GM10248 (cell line): ENCODE measurements at regions not wholly inside any gene's neighbourhood (a gene's known extent, or its start where the extent isn't known, plus 50 kb on each side); places are given as distances from the start of the nearest gene placed in this dataset.

Experiments
- CTCF ChIA-PET: fragments of 300-600 bp; sonication (Branson Sonifier 250); formaldehyde crosslinking; extraction: SDS; loops from one replicate; lab custom pipeline; 2021; ENCODE audit warnings: antibody characterized with exemption; lab: Yijun Ruan, JAX
- POLR2A ChIA-PET: fragments of 350-650 bp; sonication (Branson Sonifier 250); formaldehyde crosslinking; extraction: SDS; loops from one replicate; lab custom pipeline; 2020; ENCODE audit warnings: antibody characterized with exemption; lab: Yijun Ruan, JAX
- DNase-seq: peaks from one replicate; pipeline ENCODE4 v3.0.0; 2012; ENCODE audit errors: extremely low spot score
- TF ChIP-seq, protein P1 (sequence below): IDR thresholded peaks from 2 replicates; pipeline ENCODE4 v1.5.1; 2012; ENCODE audit warnings: mild to moderate bottlenecking, low read depth; ENCODE audit errors: extremely low read depth, missing control alignments, control extremely low read depth

DNA sequence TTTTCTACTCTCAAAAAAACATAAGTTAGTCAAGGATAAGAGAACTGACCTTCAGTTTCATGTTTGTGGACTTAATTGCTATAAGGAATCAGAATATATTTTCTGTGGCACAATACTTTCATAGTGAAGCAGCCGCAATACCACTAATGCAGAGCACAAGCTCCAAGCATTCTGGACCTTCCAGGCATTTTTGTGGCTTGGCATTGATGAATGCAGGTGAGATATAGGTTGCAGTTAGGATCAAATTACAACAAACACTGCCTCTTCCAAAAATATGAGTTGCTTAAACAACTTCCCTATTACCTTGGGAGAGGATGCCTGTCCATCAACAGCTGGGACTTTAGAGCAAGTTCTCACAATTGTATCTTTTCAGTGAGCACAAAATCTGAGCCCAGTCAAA, 162.8 kb upstream of the RSPO3 start:
- POLR2A ChIA-PET = no interaction called here
- DNase-seq = no peak
- TF ChIP-seq, protein P1, sequence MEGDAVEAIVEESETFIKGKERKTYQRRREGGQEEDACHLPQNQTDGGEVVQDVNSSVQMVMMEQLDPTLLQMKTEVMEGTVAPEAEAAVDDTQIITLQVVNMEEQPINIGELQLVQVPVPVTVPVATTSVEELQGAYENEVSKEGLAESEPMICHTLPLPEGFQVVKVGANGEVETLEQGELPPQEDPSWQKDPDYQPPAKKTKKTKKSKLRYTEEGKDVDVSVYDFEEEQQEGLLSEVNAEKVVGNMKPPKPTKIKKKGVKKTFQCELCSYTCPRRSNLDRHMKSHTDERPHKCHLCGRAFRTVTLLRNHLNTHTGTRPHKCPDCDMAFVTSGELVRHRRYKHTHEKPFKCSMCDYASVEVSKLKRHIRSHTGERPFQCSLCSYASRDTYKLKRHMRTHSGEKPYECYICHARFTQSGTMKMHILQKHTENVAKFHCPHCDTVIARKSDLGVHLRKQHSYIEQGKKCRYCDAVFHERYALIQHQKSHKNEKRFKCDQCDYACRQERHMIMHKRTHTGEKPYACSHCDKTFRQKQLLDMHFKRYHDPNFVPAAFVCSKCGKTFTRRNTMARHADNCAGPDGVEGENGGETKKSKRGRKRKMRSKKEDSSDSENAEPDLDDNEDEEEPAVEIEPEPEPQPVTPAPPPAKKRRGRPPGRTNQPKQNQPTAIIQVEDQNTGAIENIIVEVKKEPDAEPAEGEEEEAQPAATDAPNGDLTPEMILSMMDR = no peak
- CTCF ChIA-PET = interaction anchor here (1.0 kb wide), 1 partner anchor 8 kb away, joined by 3 read pairs; no protein-coding TSS in a partner anchor

DNA sequence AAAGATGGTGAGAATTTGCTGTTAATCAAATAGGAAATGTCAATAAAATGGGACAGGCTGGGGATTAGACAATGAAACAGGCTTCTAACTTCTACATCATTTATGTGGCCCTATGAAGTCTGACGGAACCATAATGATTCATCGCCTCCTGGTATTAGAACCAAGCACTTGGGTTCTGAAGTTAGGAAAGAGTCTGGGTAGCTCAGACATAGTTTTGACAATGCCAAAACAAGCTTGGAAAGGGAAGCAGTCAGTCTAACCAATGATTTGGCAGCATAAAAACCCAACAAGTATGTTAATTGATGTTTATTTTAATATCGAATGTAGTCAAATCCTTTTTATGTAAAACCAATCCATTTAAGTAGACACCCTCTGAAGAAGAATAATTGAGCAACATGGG, 160.8 kb upstream of the RSPO3 start:
- ChIA-PET POLR2A (no interaction called here), CTCF (no interaction called here)
- DNase-seq = no peak
- TF ChIP-seq, protein P1 = no peak

DNA sequence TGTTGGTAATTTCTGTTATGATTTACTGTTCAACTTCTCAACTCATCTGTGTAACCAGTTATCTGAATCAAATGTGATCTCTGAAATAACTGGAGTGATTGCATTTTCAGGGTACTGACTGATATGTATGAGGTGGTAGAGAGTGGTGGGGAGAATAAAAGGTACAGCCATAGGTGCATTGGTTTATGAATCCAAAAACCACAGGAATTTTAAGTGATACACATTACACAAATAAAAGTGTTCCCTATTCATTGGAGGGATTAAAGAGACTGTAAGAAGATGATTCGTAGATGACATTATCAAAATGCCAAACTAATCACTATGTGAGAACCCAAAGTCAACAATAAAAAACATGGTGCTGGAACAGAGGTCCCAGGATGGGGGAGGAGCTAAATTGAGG, 158.7 kb upstream of the RSPO3 start:
- ChIA-PET POLR2A (no interaction called here), CTCF (interaction anchor here (0.7 kb wide), 2 partner anchors 17 to 147 kb away, joined by 3 read pairs; no protein-coding TSS in a partner anchor)
- TF ChIP-seq, protein P1 = no peak
- DNase-seq = no peak

DNA sequence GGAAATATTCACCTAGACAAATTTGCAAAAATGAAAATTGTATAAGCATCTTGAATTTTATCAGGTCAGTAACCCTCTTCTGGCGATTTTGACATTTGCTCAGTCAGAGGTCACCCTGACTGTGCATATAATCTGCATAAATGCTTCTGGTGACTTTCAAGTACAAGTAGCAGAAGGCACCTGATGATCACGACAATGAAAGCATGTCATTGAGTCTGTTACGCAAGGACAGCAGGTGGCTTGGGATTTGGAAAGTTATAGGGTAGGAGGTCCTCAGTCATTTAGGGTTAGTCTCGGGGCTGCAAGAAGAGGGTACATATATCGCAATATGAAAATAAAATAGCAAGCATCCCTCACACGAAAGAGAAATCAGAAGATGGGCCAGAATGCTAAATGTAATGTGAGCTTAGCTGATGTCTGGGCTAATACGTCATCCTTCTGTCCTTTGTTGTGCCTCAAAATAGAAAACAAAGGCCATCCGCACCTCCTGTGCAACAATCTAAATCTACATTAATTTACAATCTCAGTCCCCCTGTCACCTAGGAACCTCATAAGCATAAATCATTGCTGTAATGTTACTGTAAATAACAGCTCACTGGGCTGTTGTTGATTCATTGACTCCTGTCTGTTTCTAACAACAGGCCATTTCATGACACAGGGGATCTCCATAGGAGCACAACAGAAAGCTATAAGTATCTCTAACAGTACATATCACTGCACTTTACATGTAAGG, 155.2 kb upstream of the RSPO3 start:
- ChIA-PET POLR2A (no interaction called here), CTCF (no interaction called here)
- TF ChIP-seq, protein P1 = no peak
- DNase-seq = no peak

DNA sequence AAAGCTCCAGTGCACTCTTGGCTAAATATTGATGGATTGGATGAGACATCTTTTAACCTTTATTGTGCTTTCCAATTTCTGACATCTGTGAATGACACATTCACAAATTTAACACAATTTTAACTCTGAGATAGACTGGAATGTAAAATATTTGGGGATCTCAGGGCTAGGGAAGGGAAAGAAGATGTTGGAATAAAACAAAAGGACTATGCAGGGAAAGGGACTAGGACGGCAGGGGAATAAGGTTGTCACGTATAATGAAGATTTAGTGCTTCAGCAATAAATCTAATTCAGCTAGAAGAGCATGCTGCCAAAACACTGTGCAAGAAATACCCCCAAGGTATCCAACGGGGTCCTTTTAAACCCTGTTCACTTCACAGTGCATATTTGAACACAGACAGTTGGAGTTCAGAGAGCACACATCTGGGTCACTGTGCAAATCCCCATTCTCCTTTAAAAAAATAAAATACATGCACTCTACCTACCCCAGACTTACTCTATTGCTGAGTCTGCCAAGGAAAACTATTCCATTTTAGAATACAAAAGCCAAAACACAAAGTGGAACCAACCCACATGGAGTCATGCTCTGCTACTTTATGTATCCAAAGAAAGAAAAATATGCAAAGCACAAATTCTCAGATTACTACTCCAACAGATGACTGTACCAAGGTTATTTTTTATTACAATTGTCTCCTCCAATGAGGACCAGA, 151.0 kb upstream of the RSPO3 start:
- POLR2A ChIA-PET = no interaction called here
- no peak for DNase-seq
- CTCF ChIA-PET = no interaction called here
- TF ChIP-seq, protein P1 = no peak

DNA sequence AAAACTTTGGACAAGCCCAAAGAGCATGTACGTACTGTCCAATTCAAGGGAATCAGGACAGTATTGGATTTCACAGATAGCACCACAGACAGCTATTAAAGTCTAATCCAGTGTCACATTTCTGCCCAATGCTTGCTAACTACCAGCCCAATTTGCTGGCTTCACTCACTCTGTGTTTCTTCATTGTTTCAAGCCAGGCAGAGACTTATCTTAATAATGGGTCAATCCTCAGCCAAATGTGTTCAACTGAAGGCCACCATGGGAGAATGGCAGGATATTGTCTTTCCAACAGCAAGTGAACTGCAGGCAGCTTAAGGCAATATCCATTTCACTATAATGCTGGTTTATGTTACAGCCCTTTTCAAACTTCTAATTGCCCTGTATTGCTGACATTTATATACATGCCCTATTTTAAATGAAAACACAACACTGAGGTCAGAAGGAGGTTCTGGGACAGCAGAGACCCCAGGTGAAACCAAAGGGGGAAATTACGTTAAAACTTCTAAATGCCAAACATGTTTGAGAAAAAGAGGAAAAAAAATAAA, 142.1 kb upstream of the RSPO3 start:
- DNase-seq = no peak
- ChIA-PET POLR2A (no interaction called here), CTCF (interaction anchor here (0.9 to 1.9 kb wide), 4 partner anchors 16 to 55 kb away, joined by 3 to 4 read pairs (median 4); no protein-coding TSS in a partner anchor)
- TF ChIP-seq, protein P1 = no peak
